ENCODE measurements at regions not wholly inside any gene's neighbourhood (a gene's known extent, or its start where the extent isn't known, plus 50 kb on each side); places are given as distances from the start of the nearest gene placed in this dataset.

DNA sequence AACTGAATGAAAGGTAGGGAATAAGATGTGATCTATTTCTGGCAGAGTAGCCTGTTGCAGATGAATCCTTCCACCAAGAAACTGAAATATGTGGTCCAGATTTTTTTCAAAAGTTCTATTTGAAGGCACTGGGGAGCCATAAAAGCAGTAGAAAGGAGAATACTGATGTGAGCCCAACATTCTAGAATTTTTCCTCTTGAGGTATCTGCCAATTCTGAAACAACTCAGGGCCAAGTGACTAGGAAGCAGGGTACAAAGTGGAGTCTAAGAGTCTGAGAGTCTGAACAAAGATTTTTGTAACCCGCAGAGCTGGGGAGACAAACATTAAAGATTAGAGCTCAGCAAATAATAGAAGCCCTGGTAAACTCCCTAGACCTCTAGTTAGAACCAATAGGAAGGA lies 58.3 kb upstream of the SLCO3A1 start:
- no peak for DNase-seq (ENCODE audit: low spot score)

DNA sequence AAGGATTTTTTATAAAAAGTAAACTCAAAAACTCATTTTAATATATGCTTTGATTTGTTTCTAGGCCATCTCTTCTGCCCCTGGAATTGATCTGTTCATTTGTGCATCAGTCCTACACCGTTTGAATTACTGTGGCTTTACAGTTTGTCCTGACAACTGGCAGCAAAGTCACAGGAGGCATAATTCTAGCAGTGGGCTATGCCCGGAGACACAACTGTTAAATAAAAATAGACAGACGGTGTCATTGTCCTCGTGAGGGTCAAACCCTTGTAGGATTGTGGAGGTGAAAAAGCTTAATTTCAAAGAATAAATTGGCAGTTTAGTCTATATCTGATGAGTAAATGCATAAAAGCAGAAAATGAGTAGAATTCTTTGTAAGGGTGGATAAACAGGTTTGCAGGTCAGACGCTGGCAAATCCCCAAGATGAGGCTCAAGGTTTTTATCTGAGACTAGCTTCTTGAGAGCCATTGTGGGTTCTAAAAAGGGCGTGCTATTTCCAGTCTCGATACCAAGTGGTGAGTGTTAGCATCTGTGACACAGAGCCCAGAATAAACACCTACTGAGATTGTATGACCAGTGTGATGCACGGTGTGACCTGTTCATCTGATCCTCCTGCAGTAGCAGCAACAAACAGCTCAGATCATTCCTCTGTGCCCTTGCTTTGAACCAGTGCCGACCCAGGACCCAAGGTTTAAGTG lies 51.5 kb upstream of the SLCO3A1 start:
- no peak for DNase-seq (ENCODE audit: low spot score)

- no peak for DNase-seq (ENCODE audit: low spot score)
Measured at GRCh38 chr15:91803260-91803659, 50.2 kb upstream of the SLCO3A1 start.
